BJ (cell line): ENCODE measurements at regions not wholly inside any gene's neighbourhood (a gene's known extent, or its start where the extent isn't known, plus 50 kb on each side); places are given as distances from the start of the nearest gene placed in this dataset.
A peak's percentile ranks its signal among the peaks of the same experiment; 100 is the strongest.

ENCODE experiments used
- CTCF ChIA-PET: fragments of 350-600 bp; formaldehyde crosslinking; extraction: SDS; loops from one replicate; lab custom pipeline; 2021; ENCODE audit warnings: antibody characterized with exemption, inconsistent platforms; lab: Yijun Ruan, JAX
- POLR2A ChIA-PET: fragments of 300-600 bp; sonication (Branson Sonifier 250); formaldehyde crosslinking; extraction: SDS; loops from one replicate; lab custom pipeline; 2021; ENCODE audit warnings: antibody characterized with exemption; lab: Charles Lee
- DNase-seq: peaks from one replicate; pipeline ENCODE4 v3.0.0-alpha.2; 2011; ENCODE audit warnings: low read depth
- H3K27me3 ChIP-seq: 2 replicates; pipeline ENCODE4 v1.6.0; 2011; ENCODE audit warnings: low read length; ENCODE audit not compliant: control insufficient read depth, insufficient read depth
- H3K36me3 ChIP-seq: 2 replicates; pipeline ENCODE4 v1.5.1; 2011; ENCODE audit warnings: low read length; ENCODE audit not compliant: control insufficient read depth, insufficient read depth
- H3K4me3 ChIP-seq: 2 replicates; pipeline ENCODE4 v1.5.1; 2011; ENCODE audit warnings: low read depth, mild to moderate bottlenecking, control low read depth, low read length
- TF ChIP-seq, protein P1 (sequence below): IDR thresholded peaks from 2 replicates; pipeline ENCODE4 v1.5.1; 2011; ENCODE audit warnings: low read depth, mild to moderate bottlenecking, control low read depth, inconsistent platforms, low read length, moderate library complexity; ENCODE audit not compliant: insufficient read depth

DNA sequence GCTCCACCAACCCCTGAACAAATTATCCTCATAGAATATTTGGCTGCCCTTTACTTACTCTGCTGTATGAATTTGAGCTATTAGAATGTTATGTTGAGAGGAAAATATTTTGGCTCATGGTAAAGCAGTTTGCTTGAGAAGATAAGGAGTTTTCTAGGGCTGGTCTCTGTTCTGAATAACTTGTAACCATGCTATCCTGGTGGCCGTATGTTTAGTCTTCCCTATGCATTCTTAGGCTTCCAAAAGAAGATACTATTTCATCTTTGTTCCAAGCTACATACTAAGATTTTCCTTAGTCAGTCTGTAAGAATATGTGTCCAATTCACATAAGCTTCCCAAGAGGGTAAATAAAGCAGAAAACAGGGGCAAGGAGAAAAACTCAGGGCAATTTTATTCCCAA is 1105.1 kb upstream of the PIK3C3 start:
- no peak for DNase-seq
- CTCF ChIA-PET, result interaction anchor here (0.5 to 0.7 kb wide), 2 partner anchors 9 to 632 kb away, joined by 3 to 4 read pairs; no protein-coding TSS in a partner anchor
- Histone ChIP-seq H3K36me3 (no peaks in the 10 kb centered on the region), H3K27me3 (no peaks in the 10 kb centered on the region), H3K4me3 (no peak overlapping the region)
- TF ChIP-seq, protein P1, sequence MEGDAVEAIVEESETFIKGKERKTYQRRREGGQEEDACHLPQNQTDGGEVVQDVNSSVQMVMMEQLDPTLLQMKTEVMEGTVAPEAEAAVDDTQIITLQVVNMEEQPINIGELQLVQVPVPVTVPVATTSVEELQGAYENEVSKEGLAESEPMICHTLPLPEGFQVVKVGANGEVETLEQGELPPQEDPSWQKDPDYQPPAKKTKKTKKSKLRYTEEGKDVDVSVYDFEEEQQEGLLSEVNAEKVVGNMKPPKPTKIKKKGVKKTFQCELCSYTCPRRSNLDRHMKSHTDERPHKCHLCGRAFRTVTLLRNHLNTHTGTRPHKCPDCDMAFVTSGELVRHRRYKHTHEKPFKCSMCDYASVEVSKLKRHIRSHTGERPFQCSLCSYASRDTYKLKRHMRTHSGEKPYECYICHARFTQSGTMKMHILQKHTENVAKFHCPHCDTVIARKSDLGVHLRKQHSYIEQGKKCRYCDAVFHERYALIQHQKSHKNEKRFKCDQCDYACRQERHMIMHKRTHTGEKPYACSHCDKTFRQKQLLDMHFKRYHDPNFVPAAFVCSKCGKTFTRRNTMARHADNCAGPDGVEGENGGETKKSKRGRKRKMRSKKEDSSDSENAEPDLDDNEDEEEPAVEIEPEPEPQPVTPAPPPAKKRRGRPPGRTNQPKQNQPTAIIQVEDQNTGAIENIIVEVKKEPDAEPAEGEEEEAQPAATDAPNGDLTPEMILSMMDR, result no peak
- POLR2A ChIA-PET, result no interaction called here

DNA sequence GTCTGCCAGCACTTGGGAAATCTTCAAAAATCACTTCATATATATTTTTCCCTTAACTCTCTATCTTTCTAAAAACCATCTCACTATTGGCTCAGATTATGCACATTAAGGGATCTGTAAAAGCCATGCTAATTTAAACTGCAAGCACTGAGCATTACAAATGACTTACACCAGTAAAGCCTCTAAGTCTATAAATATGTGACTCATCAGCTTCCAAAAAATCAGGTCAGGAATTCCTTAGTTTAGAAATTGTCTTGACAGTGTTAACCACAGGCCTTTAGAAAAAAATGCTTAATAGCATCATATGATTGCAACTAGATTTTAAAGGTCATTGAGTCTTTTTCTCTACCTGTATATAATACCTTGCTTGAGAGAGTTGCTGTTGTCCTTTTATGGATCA is 1113.6 kb upstream of the PIK3C3 start:
- Histone ChIP-seq H3K27me3 (no peaks in the 10 kb centered on the region), H3K36me3 (no peaks in the 10 kb centered on the region), H3K4me3 (no peak overlapping the region)
- CTCF ChIA-PET, result no interaction called here
- DNase-seq, result peak; percentile 48
- POLR2A ChIA-PET, result no interaction called here
- TF ChIP-seq, protein P1, result no peak

DNA sequence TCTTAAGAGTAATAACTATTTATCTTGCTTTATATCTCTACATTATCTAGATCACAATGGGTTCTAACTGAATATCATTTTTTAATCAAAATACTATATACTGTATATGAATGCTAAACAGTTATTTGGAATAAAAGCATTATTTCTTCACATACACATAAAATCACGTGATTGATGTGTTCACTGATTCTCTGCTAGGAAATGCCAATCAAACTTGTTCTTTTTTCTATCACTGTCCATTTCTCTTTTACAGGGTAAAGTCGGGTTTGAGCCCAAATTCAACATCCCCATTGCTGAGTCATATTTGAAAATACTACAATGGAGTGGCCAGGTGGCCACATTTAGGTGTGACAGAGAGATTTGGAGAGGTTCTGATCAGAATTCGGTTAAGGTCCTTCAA is 1114.0 kb upstream of the PIK3C3 start:
- H3K27me3 ChIP-seq, result no peaks in the 10 kb centered on the region
- TF ChIP-seq, protein P1, result no peak
- H3K4me3 ChIP-seq, result no peak overlapping the region
- ChIA-PET CTCF (interaction anchor here (0.7 kb wide), 1 partner anchor 9 kb away, joined by 3 read pairs; no protein-coding TSS in a partner anchor), POLR2A (no interaction called here)
- DNase-seq, result no peak
- no peaks in the 10 kb centered on the region for H3K36me3 ChIP-seq

DNA sequence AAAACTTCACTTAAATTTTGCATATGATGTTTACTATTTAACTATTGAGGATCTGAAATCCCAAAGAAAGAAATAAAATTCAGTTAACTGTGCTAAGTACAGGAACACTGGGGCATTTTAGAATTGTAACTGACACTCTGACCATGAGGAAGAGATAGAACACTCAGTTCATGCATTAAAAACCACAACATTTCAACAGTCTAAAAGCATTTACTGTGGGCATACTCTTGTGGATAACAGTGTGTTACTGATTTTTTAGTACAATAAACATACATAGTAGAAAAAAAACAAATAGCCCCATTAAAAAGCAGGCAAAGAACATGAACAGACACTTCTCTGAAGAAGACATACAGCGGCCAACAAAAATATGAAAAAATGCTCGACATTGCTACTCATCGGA is 1122.7 kb upstream of the PIK3C3 start:
- ChIA-PET POLR2A (no interaction called here), CTCF (no interaction called here)
- peak; percentile 14 for DNase-seq
- TF ChIP-seq, protein P1, result no peak
- H3K4me3 ChIP-seq, result no peak overlapping the region
- no peaks in the 10 kb centered on the region for H3K27me3 ChIP-seq
- no peaks in the 10 kb centered on the region for H3K36me3 ChIP-seq

DNA sequence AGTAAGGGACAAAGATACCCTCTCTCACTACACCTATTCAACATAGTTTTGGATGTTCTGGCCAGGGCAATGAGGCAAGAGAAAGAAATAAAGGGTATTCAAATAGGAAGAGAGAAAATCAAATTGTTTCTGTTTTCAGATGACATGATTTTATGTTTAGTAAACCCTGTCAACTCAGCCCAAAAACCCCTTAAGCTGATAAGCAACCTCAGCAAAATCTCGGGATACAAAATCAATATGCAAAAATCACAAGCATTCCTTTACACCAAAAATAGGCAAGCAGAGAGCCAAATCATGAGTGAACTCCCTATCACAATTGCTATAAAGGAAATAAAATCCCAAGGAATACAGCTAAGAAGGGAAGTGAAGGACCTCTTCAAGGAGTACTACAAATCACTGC is 1130.7 kb upstream of the PIK3C3 start:
- CTCF ChIA-PET, result no interaction called here
- Histone ChIP-seq H3K36me3 (no peaks in the 10 kb centered on the region), H3K4me3 (no peak overlapping the region), H3K27me3 (no peaks in the 10 kb centered on the region)
- no peak for DNase-seq
- TF ChIP-seq, protein P1, result no peak
- POLR2A ChIA-PET, result no interaction called here
